Astrocyte of the spinal cord (primary cell): ENCODE measurements at regions not wholly inside any gene's neighbourhood (a gene's known extent, or its start where the extent isn't known, plus 50 kb on each side); places are given as distances from the start of the nearest gene placed in this dataset.

Experiments
- DNase-seq: peaks from one replicate; pipeline ENCODE4 v3.0.0; 2011; ENCODE audit warnings: low read depth, low spot score
- H3K4me3 ChIP-seq: 2 replicates; pipeline ENCODE4 v1.5.1; 2011; ENCODE audit warnings: low read depth, mild to moderate bottlenecking, low read length, moderate library complexity
- CTCF ChIP-seq: IDR thresholded peaks from 2 replicates; pipeline ENCODE4 v1.5.1; 2012; ENCODE audit warnings: low read depth, mild to moderate bottlenecking, low read length, inconsistent platforms
- in situ Hi-C: cut with HindIII; loops from 2 replicates; pipeline ENCODE4 v1.10.0; 2017; ENCODE audit warnings: low sequenced_read_pairs

- in situ Hi-C loops, result no loop called here
- TF ChIP-seq CTCF, result no peak
Observed at GRCh38 chr2:66048667-66049066, 386.3 kb upstream of the MEIS1 start.

GRCh38 chr2:66041902-66042657 is 392.8 kb upstream of the MEIS1 start:
- no peak for TF ChIP-seq CTCF
- no peak overlapping the region for H3K4me3 ChIP-seq
- DNase-seq, result no peak
- in situ Hi-C loops, result no loop called here

More at GRCh38 chr2:66048667-66049066, 386.3 kb upstream of the MEIS1 start:
- H3K4me3 ChIP-seq, result no peak overlapping the region
- DNase-seq, result no peak

- no peak overlapping the region for H3K4me3 ChIP-seq
- in situ Hi-C loops, result no loop called here
- TF ChIP-seq CTCF, result no peak
- DNase-seq, result no peak
Observed at GRCh38 chr2:66036948-66037347, 398.0 kb upstream of the MEIS1 start.

- no peak for TF ChIP-seq CTCF
- in situ Hi-C loops, result no loop called here
- H3K4me3 ChIP-seq, result no peak overlapping the region
- DNase-seq, result no peak
Observed at GRCh38 chr2:66034467-66034866, 400.5 kb upstream of the MEIS1 start.

GRCh38 chr2:66032226-66032775 is 402.6 kb upstream of the MEIS1 start:
- no peak for DNase-seq
- TF ChIP-seq CTCF, result no peak
- in situ Hi-C loops, result no loop called here
- H3K4me3 ChIP-seq, result no peak overlapping the region

- peak; percentile 4 for DNase-seq
- no peak for TF ChIP-seq CTCF
- H3K4me3 ChIP-seq, result no peak overlapping the region
- in situ Hi-C loops, result no loop called here
Observed at GRCh38 chr2:66031236-66031635, 403.7 kb upstream of the MEIS1 start.
